ENCODE measurements at regions not wholly inside any gene's neighbourhood (a gene's known extent, or its start where the extent isn't known, plus 50 kb on each side); places are given as distances from the start of the nearest gene placed in this dataset.
"Not testable (repeated sequence)": the region's sequence is repeated elsewhere in the genome, so short reads cannot be mapped to it uniquely, and the experiment has no call there.

GRCh38 chr3:106135451-106136160 is 266.8 kb upstream of the CBLB start:
- no peak for TF ChIP-seq CTCF (IDR thresholded peaks at IDR 0.05; ENCODE audit: unreplicated experiment)
- Mint-ChIP-seq H3K4me3 (ENCODE audit: unreplicated experiment) (no peak overlapping the region), H3K27me3 (ENCODE audit: insufficient read depth, unreplicated experiment) (no peaks in the 10 kb centered on the region), H3K27ac (ENCODE audit: low read depth, unreplicated experiment) (no peak overlapping the region), H3K4me1 (ENCODE audit: insufficient read depth, unreplicated experiment) (peaks cover 6% of the 10 kb centered on the region), H3K9me3 (ENCODE audit: unreplicated experiment) (peaks cover 7% of the 10 kb centered on the region), H3K36me3 (ENCODE audit: insufficient read depth, unreplicated experiment) (peaks cover 6% of the 10 kb centered on the region)
- no TSS peak for BruUV-seq (replicated peaks)
- DNase-seq (ENCODE audit: unreplicated experiment): no peak
- ChIA-PET CTCF (no interaction called here), POLR2A (no interaction called here)
- intact Hi-C loops (cut with micrococcal nuclease): no loop called here

- Mint-ChIP-seq H3K27me3 (ENCODE audit: insufficient read depth, unreplicated experiment) (no peaks in the 10 kb centered on the region), H3K36me3 (ENCODE audit: insufficient read depth, unreplicated experiment) (peaks cover 6% of the 10 kb centered on the region), H3K4me3 (ENCODE audit: unreplicated experiment) (no peak overlapping the region), H3K27ac (ENCODE audit: low read depth, unreplicated experiment) (no peak overlapping the region), H3K9me3 (ENCODE audit: unreplicated experiment) (peaks cover 7% of the 10 kb centered on the region), H3K4me1 (ENCODE audit: insufficient read depth, unreplicated experiment) (peaks cover 6% of the 10 kb centered on the region)
- intact Hi-C loops (cut with micrococcal nuclease): no loop called here
- DNase-seq (ENCODE audit: unreplicated experiment): no peak
- no TSS peak for BruUV-seq (replicated peaks)
- POLR2A ChIA-PET: no interaction called here
- no peak for TF ChIP-seq CTCF (IDR thresholded peaks at IDR 0.05; ENCODE audit: unreplicated experiment)
- CTCF ChIA-PET: no interaction called here
Observed at GRCh38 chr3:106139826-106140225, 271.0 kb upstream of the CBLB start.

GRCh38 chr3:106140431-106140830 is 271.6 kb upstream of the CBLB start:
- no peak for TF ChIP-seq CTCF (IDR thresholded peaks at IDR 0.05; ENCODE audit: unreplicated experiment)
- CTCF ChIA-PET: no interaction called here
- no peak overlapping the region for H3K4me3 Mint-ChIP-seq (ENCODE audit: unreplicated experiment)
- POLR2A ChIA-PET: no interaction called here
- H3K27me3 Mint-ChIP-seq (ENCODE audit: insufficient read depth, unreplicated experiment): no peaks in the 10 kb centered on the region
- H3K36me3 Mint-ChIP-seq (ENCODE audit: insufficient read depth, unreplicated experiment): peaks cover 6% of the 10 kb centered on the region
- no TSS peak for BruUV-seq (replicated peaks)
- intact Hi-C loops (cut with micrococcal nuclease): no loop called here
- H3K27ac Mint-ChIP-seq (ENCODE audit: low read depth, unreplicated experiment): no peak overlapping the region
- H3K9me3 Mint-ChIP-seq (ENCODE audit: unreplicated experiment): peaks cover 7% of the 10 kb centered on the region
- DNase-seq (ENCODE audit: unreplicated experiment): no peak
- peaks cover 6% of the 10 kb centered on the region for H3K4me1 Mint-ChIP-seq (ENCODE audit: insufficient read depth, unreplicated experiment)

- H3K9me3 Mint-ChIP-seq (ENCODE audit: unreplicated experiment): peaks cover 8% of the 10 kb centered on the region
- CTCF ChIA-PET: no interaction called here
- no peak overlapping the region for H3K4me3 Mint-ChIP-seq (ENCODE audit: unreplicated experiment)
- H3K27ac Mint-ChIP-seq (ENCODE audit: low read depth, unreplicated experiment): no peak overlapping the region
- no peaks in the 10 kb centered on the region for H3K36me3 Mint-ChIP-seq (ENCODE audit: insufficient read depth, unreplicated experiment)
- POLR2A ChIA-PET: interaction anchor here (0.5 kb wide), 1 partner anchor 220 kb away, joined by 3 read pairs; no protein-coding TSS in a partner anchor
- intact Hi-C loops (cut with micrococcal nuclease): no loop called here
- no peaks in the 10 kb centered on the region for H3K27me3 Mint-ChIP-seq (ENCODE audit: insufficient read depth, unreplicated experiment)
- no TSS peak for BruUV-seq (replicated peaks)
- TF ChIP-seq CTCF (IDR thresholded peaks at IDR 0.05; ENCODE audit: unreplicated experiment): no peak
- H3K4me1 Mint-ChIP-seq (ENCODE audit: insufficient read depth, unreplicated experiment): peaks cover 6% of the 10 kb centered on the region
- DNase-seq (ENCODE audit: unreplicated experiment): no peak
Observed at GRCh38 chr3:106144030-106144429, 275.2 kb upstream of the CBLB start.

GRCh38 chr3:106148440-106149082 is 279.7 kb upstream of the CBLB start:
- CTCF ChIA-PET; H3K27ac Mint-ChIP-seq (ENCODE audit: low read depth, unreplicated experiment); H3K4me3 Mint-ChIP-seq (ENCODE audit: unreplicated experiment); BruUV-seq (replicated peaks); H3K27me3 Mint-ChIP-seq (ENCODE audit: insufficient read depth, unreplicated experiment); DNase-seq (ENCODE audit: unreplicated experiment); H3K36me3 Mint-ChIP-seq (ENCODE audit: insufficient read depth, unreplicated experiment); H3K4me1 Mint-ChIP-seq (ENCODE audit: insufficient read depth, unreplicated experiment); H3K9me3 Mint-ChIP-seq (ENCODE audit: unreplicated experiment); intact Hi-C loops (cut with micrococcal nuclease): not testable (repeated sequence)
- POLR2A ChIA-PET: interaction anchor here (1.0 kb wide), 1 partner anchor 12 kb away, joined by 3 read pairs; no protein-coding TSS in a partner anchor
